C4-2B (cell line): ENCODE measurements at regions not wholly inside any gene's neighbourhood (a gene's known extent, or its start where the extent isn't known, plus 50 kb on each side); places are given as distances from the start of the nearest gene placed in this dataset.

Experiments used
- H3K27ac ChIP-seq: fragments of 450-650 bp; 2 replicates; pipeline ENCODE4 v1.5.1; 2017
- CTCF ChIP-seq: fragments of 450-650 bp; conservative IDR thresholded peaks from 2 replicates; pipeline ENCODE4 v1.5.1; 2017; ENCODE audit warnings: mild to moderate bottlenecking
- ZFX ChIP-seq: fragments of 450-650 bp; IDR thresholded peaks from 2 replicates; pipeline ENCODE4 v1.6.1; 2017

GRCh38 chr12:13606290-13606689, 375.1 kb downstream of the GRIN2B start:
- TF ChIP-seq ZFX, result no peak
- no peak for TF ChIP-seq CTCF
- no peak overlapping the region for H3K27ac ChIP-seq

DNA sequence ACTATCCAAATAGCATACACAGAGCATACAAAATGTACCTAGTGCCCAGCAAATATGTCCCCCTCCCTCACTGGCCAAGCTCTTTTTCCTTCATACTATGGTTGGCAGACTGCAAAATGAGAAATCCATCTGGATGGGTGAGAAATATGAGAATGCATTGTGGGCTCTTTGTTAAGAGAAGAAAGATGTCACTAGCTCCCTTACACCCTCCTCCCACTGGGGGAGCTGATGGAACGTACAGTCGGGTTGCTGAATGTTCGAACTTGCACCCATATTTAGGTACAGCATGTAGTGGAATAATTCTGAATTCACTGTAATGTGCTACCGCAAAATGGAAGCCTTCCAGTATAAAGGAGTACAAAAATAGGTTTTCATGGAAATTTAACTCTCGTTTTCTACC, 377.4 kb downstream of the GRIN2B start:
- no peak overlapping the region for H3K27ac ChIP-seq
- peak; percentile 10; the same call in 1 of the 2 replicates for TF ChIP-seq CTCF
- no peak for TF ChIP-seq ZFX

GRCh38 chr12:13602172-13602571, 379.2 kb downstream of the GRIN2B start:
- TF ChIP-seq CTCF (no peak), ZFX (no peak)
- H3K27ac ChIP-seq, result no peak overlapping the region

DNA sequence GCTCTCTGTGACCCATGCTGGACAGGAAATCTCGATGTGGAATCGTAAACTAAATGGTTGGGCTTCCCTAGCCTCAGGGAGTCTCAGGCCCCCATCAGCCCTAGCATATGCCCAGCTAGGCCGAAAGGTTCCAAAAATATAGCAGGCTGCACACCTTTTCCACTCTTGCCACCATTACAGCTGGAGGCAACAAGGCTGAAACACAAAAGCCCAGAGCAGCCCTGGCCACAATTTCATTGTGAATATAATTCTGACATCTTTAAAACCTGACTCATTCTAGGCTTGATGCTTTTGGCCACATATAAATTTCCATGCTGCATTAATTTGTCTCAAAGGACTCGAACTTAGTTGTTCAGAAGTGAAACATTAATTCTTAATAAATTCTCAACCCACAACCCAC, 382.2 kb downstream of the GRIN2B start:
- TF ChIP-seq ZFX (no peak), CTCF (no peak)
- no peak overlapping the region for H3K27ac ChIP-seq

DNA sequence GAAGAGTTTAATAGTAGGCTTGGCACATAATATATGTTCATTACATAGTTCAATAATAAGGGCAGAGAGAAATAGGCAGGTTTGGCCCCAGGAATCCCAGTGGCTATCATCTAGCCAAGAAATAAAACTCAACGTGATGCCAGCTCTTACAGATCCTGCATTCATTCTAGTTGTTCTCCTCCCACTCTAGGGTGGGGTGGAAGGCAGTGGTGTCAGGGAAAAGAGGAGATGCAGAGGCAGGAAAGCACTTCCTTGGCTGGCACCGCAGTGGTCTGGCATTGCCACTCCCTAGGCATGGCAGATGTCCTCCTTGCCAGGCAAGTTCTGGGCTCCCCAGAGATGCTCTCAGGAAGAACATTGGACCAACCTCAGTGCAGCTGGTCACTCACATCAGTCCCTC, 383.6 kb downstream of the GRIN2B start:
- TF ChIP-seq CTCF, result no peak
- no peak for TF ChIP-seq ZFX
- H3K27ac ChIP-seq, result no peak overlapping the region

DNA sequence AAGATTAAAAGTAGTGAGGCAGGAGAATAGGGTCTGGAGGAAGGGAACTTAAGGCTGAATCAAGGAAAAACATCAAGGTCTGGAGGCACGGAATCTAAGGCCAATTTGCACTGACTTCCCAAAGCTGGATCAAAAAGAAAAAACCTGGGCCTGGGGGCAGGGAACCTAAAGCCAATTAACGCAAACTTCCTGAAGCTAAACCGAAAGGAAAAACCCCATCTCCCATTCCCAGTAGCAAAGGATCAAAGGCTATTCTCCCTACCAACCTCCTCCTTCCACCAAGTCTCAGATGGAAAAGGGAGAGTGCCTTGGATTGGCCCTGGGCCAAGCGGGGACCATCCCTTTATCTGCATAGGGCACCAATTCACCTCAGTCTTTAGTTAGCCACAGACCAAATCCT, 384.2 kb downstream of the GRIN2B start:
- no peak overlapping the region for H3K27ac ChIP-seq

GRCh38 chr12:13596714-13597113, 384.7 kb downstream of the GRIN2B start:
- H3K27ac ChIP-seq, result no peak overlapping the region

More for the DNA sequence above, 384.2 kb downstream of the GRIN2B start:
- TF ChIP-seq ZFX (no peak), CTCF (no peak)

More at GRCh38 chr12:13596714-13597113, 384.7 kb downstream of the GRIN2B start:
- no peak for TF ChIP-seq CTCF
- TF ChIP-seq ZFX, result no peak
